GM19239 (cell line): ENCODE measurements at regions not wholly inside any gene's neighbourhood (a gene's known extent, or its start where the extent isn't known, plus 50 kb on each side); places are given as distances from the start of the nearest gene placed in this dataset.

Source experiments
- DNase-seq: peaks from one replicate; pipeline ENCODE4 v3.0.0; 2011; ENCODE audit warnings: low spot score; ENCODE audit not compliant: insufficient read length
- FAIRE-seq: peaks from 2 replicates; lab custom pipeline; 2011; peaks lifted over from hg19 to GRCh38; lab: Jason Lieb, UNC

DNA sequence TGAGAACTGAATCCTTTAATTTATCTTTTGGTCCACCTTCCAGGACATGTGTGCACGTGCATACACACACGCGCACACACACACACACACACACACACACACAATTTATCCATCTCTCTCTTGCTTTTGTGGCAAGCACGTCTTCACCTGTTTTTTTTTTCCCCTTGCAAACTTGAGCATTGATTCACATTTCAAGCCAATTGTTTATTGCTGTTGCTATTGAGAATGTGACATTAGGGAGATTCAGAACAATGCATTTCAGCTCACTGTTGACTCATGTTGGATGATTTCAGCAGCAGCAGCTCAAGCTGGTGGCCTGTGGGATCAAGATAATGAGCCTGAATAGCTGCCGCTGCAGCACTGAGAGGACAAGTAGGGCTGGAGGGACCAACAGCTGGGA lies 128.9 kb downstream of the SNAPC1 start:
- no peak for DNase-seq

DNA sequence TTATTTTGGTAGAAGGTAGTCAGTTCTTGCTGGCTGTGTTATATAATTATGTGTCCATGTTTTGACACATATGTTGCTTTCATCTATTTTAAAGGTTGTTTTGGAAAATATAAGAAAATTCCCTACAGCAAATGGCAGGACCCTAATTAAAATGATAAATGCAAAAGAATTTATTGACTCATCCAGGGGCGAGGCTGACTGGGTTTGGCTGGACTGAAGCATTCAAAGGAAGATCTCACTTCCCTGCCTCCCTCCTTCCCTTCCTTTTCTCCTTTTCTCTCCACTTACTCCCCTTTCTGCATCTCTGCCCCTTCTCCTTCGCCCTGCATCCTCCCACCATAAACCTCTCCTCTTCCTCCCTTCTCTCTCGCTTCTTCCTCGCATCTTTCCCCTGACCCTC lies 129.6 kb downstream of the SNAPC1 start:
- FAIRE-seq, result no peak

More for the DNA sequence above, 128.9 kb downstream of the SNAPC1 start:
- FAIRE-seq, result no peak

DNA sequence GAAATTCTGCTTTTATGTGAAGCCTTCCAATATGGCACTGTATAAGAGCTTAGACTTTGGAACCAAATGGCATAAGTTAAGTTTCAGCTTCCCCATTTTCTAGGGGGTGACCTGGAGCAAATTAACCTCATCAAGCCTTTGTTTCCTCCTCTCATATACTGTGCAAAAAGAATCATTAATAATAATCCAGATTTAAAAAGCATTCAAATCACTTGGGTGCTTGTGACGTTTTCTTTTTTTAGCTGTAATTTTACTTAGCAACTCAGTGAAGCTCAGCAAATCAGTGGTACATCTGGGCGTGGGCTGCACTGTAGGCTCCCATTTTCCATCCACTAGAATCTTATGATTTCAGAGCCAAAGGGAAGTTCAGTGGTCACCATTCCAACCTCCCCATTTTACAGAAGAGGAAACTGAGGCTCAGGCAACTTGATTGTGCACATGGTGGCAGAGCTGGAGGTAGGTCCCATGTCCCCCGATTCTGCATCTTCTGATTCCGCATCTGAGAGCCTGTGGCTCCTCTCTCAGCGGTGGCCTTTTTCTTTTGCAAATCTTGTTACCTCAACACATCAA lies 131.2 kb downstream of the SNAPC1 start:
- no peak for FAIRE-seq
- no peak for DNase-seq

More for the DNA sequence above, 129.6 kb downstream of the SNAPC1 start:
- no peak for DNase-seq

DNA sequence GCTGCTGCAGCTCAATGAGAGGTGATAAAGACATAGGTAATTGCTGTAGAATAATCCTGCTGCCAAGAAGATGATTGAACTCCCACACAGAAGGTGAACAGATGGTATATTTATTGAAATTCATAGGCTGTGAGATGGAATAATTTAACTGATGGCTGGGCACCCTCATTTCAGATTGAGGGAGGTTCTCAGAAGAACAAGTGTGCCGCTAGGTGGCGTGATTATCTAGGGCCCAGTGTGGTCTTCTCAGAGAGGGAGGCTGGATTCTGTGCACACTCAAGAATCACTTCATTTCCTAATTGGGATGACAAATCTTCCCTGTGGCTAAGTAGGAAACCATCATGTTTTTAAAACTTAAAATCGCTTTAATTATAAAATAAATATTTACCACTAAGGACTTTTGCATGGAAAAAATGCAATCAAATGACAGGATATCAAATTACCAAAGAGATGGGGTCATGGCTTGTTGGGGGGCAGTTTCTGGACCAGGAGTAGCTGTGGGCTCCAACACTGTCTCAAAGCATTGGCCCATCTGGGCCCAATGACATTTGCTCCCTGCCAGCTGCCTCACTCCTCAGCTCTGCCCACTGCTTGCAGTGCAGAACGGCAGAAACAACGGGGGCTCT lies 132.3 kb downstream of the SNAPC1 start:
- FAIRE-seq (peak; percentile 31), DNase-seq (peak; percentile 27)

DNA sequence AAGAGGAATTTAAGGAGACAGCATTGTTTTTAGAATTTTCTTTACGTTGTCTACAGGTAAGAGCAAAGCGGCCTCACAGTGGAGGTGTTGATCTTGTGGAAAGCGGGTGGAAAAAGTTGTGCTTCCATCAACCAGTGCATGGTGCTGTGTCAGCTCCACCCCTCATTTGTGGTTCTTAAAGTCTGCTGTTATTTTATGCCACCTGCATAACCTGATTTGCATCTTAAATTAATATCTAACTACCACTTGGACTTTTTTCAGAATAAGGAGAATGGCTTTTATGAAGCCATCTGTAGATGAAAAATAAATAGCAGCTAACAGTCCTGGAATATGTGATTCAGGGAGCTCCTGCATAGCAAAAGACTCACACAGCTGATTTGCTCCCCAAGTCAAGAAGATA lies 135.1 kb downstream of the SNAPC1 start:
- FAIRE-seq (no peak), DNase-seq (no peak)

DNA sequence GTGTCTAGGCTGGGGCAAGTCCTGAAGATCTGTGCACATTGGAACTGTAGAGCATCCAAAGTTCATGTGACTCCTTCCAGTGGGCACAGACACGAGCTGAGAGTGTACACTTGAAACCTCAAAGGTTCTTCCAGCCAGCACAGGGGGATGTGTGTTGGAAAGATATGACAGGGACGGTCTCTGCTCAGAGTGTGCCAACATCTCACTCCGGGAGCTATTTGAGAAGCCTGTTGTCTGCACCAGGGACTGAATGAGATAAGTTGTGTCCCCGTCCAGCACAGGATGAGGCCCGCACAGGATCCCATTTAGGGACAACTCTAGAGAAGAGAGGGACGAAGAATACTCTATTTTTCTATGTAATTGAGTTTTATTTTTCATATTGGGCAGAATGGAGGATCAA lies 136.3 kb downstream of the SNAPC1 start:
- FAIRE-seq, result no peak

DNA sequence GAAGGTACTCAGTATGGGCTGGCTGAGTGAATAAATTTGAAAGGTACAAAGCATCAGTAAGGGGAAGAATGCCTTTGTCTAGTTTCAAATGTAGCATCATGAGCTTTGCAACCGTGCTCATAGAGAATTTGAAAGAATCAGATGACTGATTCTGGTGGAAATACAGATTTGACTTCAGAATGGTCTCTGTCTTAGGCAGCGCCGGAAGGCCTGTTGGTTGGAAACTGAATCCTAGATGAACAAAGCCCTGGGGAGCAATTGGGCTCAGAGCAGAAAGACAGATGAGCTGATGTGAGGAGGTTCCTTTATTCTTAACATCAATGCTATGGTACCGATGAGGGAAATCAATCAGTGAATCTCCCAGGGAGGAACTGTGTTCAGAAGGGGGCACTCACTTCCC lies 137.3 kb downstream of the SNAPC1 start:
- FAIRE-seq (no peak), DNase-seq (no peak)

More for the DNA sequence above, 136.3 kb downstream of the SNAPC1 start:
- DNase-seq, result no peak

DNA sequence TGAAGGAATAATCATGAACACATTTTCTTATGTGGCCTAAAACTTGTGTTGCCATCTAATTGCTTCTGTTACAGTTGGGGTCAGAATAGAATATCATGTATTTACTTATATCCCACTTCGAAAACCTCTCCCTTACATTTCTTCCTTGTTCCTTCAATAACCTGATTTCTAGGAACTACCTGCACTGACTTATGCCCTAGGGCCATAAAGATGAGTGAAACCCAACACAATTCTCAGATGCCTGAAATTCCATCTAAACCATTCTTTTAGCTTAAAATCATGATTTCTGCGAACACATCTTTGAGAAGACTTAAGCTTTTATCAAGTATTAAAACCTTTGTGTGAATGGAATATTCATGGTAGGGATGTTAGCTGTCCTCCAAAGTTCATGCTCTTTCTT lies 142.7 kb downstream of the SNAPC1 start:
- no peak for FAIRE-seq
- DNase-seq, result no peak

DNA sequence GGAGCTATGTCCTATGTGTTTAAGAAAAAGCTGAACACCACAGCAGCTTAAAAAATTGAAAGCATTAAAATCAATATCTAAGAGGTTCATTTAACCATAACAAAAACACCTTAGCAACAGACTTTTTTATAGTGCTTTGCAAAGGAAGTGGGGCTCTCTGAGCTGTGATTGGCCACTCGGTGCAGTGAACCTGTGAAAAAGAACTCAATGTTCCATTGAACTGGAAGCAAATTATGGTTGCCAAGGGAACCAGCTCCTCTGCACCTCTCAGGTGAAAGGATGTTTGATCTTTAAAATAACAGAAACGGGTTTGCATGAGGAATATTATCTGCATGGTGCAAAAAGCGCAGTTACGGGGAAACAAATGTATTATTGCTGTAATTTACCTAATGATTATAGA lies 149.4 kb downstream of the SNAPC1 start:
- no peak for DNase-seq
- no peak for FAIRE-seq

DNA sequence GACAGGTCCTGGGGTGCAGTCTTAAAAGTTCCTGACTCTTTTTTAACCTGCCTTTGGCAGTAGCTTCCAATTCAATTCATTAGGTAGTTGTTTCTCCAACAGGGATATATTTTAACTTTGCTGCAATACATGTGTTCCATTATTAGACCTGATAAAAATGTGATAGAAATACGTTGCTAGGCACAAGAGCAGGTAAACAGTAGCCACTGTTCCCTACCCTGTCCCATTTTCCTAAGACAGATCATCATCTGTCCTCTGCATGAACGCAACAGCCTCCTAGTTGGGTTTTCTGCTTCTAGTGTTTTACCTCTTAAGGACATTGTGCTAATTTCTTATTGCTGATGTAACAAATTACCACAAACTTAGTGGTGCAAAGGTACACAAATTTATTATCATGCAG lies 156.8 kb downstream of the SNAPC1 start:
- FAIRE-seq, result no peak
- no peak for DNase-seq

DNA sequence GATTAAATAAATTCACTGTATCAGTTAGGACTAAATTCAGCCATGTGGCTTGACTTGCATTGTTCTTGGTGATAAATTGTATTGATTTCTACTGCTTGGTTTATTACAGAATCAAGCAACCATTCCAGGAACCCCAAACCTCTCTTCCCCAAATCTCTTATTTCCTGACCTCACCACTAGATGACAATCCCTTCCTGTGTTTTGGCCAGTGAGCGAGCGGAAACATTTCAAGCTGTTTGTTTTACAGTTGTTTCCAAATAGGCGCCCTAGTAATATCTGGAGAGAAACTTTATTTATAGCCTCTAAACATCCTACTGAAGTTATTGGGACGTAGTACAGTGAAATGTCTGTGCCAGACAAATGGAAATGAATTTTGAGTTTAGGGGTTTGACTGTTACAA lies 161.1 kb downstream of the SNAPC1 start:
- no peak for DNase-seq
- no peak for FAIRE-seq

DNA sequence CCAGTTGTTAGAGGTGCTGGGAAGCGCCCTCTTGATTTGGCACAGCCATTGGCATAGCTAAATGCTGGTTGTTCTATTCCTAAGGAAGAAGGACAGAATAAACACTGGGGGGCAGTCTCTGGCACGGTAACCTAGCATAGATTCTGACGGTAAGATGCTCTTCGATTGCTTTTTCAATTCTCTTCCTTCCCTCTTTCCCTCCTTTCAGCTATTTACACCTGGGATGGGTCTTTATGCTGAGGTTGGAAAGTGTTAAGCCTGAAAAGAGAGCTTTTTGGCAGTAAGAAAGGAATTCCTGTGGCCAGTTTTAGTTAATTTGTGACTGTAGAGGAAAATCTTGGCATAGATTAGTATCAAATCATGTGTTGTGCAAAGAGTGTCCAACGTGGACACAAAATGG lies 162.8 kb downstream of the SNAPC1 start:
- no peak for DNase-seq
- FAIRE-seq, result no peak

DNA sequence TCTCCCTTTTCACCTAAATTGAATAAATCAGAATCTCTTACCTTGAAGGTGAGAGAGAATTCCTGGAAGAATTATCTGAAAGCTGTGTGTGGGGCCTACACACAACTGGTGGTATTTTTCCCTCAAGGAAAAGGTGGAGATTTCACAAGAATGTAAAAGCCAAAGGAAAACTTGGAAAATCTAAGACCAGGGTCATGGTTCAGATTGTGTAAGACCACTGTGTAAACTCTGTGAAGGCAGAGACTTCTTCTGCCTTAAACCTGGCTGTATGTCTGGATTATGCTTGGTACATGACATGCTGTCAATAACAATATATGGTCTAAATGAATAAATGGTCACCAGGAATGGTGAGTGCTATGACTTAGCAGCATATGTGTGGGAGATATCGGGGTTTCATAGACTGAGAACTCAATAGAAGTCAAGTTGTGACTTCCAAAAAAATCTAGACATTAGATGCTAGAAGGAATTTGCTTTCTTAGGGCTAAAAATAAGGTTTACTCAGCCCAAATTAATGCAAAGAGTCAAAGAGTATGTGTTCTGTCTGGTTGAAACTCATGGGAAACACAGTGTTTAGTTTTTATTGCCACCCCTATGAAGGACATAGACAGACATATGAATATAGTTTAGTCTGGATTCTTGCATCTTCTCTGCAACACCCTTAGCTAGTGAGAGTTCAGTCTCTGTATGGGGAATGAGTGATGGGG lies 163.7 kb downstream of the SNAPC1 start:
- FAIRE-seq (no peak), DNase-seq (no peak)

DNA sequence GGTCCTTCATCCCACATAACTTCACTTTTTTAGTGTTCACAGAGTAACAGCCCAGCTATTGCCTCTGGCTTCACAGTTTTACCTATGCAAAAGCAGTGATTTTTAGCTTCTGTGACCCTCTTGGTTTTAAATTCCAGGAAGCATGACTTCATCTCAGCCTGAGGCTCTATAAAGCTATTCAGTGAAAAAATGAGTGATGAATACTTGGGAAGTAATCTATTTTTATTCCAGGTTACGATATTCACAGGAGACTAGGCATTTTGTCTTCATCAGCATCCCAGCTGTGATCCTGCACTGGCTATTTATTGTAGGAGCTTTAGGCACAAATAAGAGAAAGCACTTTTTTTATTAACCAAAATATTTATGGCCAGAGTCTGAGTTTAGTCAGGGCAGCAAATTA lies 164.8 kb downstream of the SNAPC1 start:
- FAIRE-seq, result no peak
- DNase-seq, result no peak

DNA sequence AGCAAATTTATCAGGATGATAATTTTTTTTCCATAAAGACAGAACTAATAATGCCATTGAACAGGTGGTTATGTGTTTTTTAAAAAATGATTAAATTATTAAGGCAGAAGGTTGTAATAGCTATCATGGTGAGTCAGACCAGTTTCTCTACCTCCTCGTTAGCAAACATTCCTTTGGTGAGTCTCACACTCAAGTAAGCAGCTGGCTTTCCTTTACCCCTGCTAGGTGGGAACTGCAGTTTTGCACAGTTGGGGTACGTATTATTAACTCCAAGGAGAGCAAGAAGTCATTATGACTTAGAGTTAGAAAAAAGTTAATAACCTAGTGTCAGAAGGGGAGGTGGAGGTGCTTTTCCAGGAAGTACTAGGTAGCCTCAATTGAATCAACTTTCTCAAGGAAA lies 165.3 kb downstream of the SNAPC1 start:
- DNase-seq (no peak), FAIRE-seq (no peak)

DNA sequence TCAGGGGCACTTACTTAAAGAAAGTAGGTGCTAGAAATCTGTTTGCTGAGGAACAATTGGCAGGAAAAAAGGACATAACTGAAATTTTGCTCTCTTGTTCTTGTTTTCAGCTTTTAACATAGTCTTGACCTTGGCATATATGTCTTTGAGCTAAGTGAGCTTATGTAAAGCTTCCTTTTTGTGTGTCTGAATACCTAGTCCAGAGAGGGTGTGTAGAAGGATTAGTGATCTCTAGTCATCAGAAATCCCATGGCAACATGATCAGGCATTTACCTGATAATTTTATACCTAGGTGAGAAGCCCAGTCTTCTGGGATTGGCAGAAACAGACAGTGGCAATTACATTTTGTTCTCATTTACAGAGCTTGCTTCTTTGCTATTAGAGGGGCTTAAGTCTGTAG lies 166.1 kb downstream of the SNAPC1 start:
- DNase-seq, result no peak
- no peak for FAIRE-seq

DNA sequence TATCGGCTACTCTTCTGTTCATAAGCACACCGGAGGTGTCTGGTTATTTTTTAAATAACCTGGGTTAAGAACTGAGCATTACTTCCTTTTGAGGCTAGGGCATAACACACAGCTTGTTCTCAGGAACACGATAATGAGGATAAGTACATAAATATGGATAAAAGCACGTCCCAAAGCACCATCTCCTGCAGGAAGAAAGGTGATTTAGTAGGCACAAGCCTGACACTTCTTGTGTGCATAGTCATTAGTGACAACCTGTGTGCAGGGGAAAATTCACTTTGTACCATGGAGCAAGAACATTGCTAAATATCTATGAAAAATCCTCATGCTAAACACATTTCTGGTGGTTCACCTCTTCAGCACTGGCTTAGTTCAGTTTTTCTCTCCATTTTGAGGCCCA lies 166.5 kb downstream of the SNAPC1 start:
- DNase-seq (no peak), FAIRE-seq (no peak)

DNA sequence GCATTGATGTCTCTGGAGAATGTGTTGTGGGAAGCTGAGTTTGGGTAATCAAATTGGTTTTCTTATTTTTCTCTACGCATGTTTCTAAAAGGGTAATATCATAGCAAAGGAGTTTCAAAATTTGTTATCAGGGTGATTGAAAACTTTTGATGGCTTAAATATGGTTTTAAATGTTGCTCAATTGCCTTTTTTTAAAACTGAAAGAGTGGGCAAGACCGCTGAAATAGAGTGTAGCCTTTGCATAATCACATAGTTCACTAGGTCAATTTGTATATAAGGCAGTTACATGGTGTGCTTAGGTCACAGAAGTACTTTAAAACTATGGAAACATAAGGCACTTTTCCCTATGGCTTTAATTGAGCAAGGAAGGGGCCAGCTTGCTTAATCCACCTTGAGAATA lies 167.4 kb downstream of the SNAPC1 start:
- DNase-seq, result no peak
- no peak for FAIRE-seq

DNA sequence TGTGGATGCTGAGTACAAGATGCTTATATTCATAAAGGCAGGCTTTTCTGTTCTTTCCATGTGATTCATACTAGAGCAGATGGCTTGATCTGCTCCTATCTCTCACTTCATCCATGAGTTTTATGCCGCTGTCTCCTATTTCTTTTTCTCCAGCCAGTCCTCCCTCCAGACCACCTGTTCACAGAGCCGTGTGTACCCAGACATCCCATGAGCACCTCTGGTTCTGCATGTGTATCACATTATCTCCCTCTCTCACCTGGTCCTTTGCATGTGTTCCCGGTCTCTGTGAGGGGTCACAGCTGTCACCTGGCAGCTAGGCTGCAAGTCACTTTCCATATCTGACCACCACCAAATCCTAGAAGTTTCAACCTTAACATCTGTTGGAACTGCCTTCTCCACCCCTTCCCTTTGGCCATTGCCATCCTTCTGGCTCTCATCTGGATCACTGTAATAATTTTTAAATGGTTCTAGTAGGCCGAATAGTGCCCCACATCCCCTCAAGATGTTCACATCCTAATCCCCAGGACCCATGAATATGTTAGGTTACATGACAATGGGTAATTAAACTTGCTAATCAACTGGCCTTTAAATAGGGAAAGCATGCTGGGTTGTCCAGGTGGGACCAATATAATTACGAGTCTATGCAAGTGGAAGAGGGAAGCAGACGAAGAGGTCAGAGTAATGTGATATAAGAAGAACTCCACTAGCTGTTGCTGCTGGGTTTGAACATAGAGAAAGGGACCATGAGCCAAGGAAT lies 168.1 kb downstream of the SNAPC1 start:
- DNase-seq, result no peak
- FAIRE-seq, result no peak

DNA sequence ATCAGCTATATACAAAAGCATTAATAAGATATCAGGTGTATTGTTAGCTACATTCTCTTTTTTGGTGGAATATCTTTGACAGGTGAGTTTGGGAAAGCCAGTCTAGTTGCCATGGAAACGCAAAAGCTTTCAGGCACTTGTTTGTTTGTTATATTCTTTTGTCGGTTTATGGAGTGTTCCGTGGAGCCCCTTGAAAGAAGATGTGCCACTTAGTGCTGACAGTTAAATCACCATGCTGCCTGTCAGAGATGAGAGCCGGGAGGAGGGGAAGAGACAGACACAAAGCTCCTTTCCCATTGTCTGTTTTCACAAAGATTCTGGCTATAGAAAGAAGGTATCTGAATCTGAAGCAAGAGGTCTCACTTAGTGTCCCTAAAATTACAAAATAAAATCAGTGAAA lies 170.8 kb downstream of the SNAPC1 start:
- DNase-seq, result no peak

DNA sequence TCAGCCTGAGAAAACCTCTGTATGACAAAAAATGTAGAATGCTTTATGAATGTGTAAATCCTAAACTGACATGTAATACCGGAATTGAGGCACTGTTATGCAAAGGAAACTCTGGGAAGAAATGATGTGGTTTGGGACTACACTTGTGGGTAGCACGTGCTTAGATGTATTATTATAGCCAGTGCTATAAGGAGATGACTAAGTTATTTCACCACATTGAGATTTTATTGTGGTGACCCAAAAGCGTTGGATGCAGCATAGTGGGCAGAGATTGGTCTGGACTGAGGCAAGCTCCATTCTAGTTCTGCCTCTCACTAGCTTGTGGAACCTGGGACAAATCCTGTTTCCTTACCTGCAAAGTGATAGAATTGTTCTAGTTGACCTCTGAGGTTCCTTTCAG lies 172.2 kb downstream of the SNAPC1 start:
- no peak for DNase-seq

More for the DNA sequence above, 170.8 kb downstream of the SNAPC1 start:
- FAIRE-seq, result no peak

More for the DNA sequence above, 172.2 kb downstream of the SNAPC1 start:
- FAIRE-seq, result peak; percentile 21
